IPS-18a (cell line): ENCODE measurements at regions not wholly inside any gene's neighbourhood (a gene's known extent, or its start where the extent isn't known, plus 50 kb on each side); places are given as distances from the start of the nearest gene placed in this dataset.
"Not testable (repeated sequence)": the region's sequence is repeated elsewhere in the genome, so short reads cannot be mapped to it uniquely, and the experiment has no call there.

Source experiments
- H3K27ac ChIP-seq: one replicate; pipeline ENCODE4 v1.5.1; 2013; ENCODE audit warnings: low read length
- H3K27me3 ChIP-seq: one replicate; pipeline ENCODE4 v1.6.1; 2013; ENCODE audit warnings: mild to moderate bottlenecking, low read length; ENCODE audit not compliant: control insufficient read depth, insufficient read depth
- H3K36me3 ChIP-seq: one replicate; pipeline ENCODE4 v1.6.1; 2013; ENCODE audit warnings: low read depth, low read length; ENCODE audit not compliant: control insufficient read depth
- H3K4me1 ChIP-seq: one replicate; pipeline ENCODE4 v1.6.1; 2013; ENCODE audit warnings: low read depth, low read length; ENCODE audit not compliant: control insufficient read depth
- H3K4me3 ChIP-seq: one replicate; pipeline ENCODE4 v1.5.1; 2013; ENCODE audit warnings: low read length
- H3K9ac ChIP-seq: one replicate; pipeline ENCODE4 v1.6.1; 2013; ENCODE audit warnings: mild to moderate bottlenecking, low read length, moderate library complexity
- H3K9me3 ChIP-seq: one replicate; pipeline ENCODE4 v1.6.1; 2013; ENCODE audit warnings: low read depth, low read length; ENCODE audit not compliant: control insufficient read depth

GRCh38 chr7:152539190-152539495 lies 103.3 kb upstream of the KMT2C start:
- H3K4me3 ChIP-seq, H3K36me3 ChIP-seq, H3K4me1 ChIP-seq, H3K27ac ChIP-seq, H3K9me3 ChIP-seq, H3K9ac ChIP-seq, H3K27me3 ChIP-seq: not testable (repeated sequence)

- not testable (repeated sequence) for H3K36me3 ChIP-seq, H3K4me1 ChIP-seq, H3K27ac ChIP-seq, H3K4me3 ChIP-seq, H3K9me3 ChIP-seq, H3K27me3 ChIP-seq, H3K9ac ChIP-seq
These were observed 102.8 kb upstream of the KMT2C start for GRCh38 chr7:152538346-152539189.

- H3K9ac ChIP-seq, result no peak overlapping the region
- H3K4me1 ChIP-seq, result peaks cover 2% of the 10 kb centered on the region
- no peaks in the 10 kb centered on the region for H3K27me3 ChIP-seq
- H3K9me3 ChIP-seq, result no peaks in the 10 kb centered on the region
- no peak overlapping the region for H3K4me3 ChIP-seq
- H3K27ac ChIP-seq, result no peak overlapping the region
- H3K36me3 ChIP-seq, result no peaks in the 10 kb centered on the region
These were observed 101.8 kb upstream of the KMT2C start for GRCh38 chr7:152537639-152538038.

GRCh38 chr7:152528612-152529011 lies 92.8 kb upstream of the KMT2C start:
- Histone ChIP-seq H3K4me3 (no peak overlapping the region), H3K9ac (no peak overlapping the region), H3K27me3 (no peaks in the 10 kb centered on the region), H3K9me3 (no peaks in the 10 kb centered on the region), H3K4me1 (no peaks in the 10 kb centered on the region), H3K27ac (no peak overlapping the region), H3K36me3 (no peaks in the 10 kb centered on the region)

GRCh38 chr7:152527610-152528032 lies 91.8 kb upstream of the KMT2C start:
- Histone ChIP-seq H3K27me3 (no peaks in the 10 kb centered on the region), H3K4me1 (peaks cover 4% of the 10 kb centered on the region), H3K27ac (no peak overlapping the region), H3K36me3 (no peaks in the 10 kb centered on the region), H3K9me3 (no peaks in the 10 kb centered on the region), H3K4me3 (no peak overlapping the region), H3K9ac (no peak overlapping the region)

- Histone ChIP-seq H3K4me3 (no peak overlapping the region), H3K4me1 (peaks cover 7% of the 10 kb centered on the region), H3K27ac (no peak overlapping the region), H3K9me3 (peaks cover 5% of the 10 kb centered on the region), H3K9ac (no peak overlapping the region), H3K36me3 (no peaks in the 10 kb centered on the region), H3K27me3 (no peaks in the 10 kb centered on the region)
These were observed 88.1 kb upstream of the KMT2C start for GRCh38 chr7:152523916-152524315.

- H3K27me3 ChIP-seq, result no peaks in the 10 kb centered on the region
- H3K4me1 ChIP-seq, result peaks cover 7% of the 10 kb centered on the region
- H3K9me3 ChIP-seq, result peaks cover 5% of the 10 kb centered on the region
- no peaks in the 10 kb centered on the region for H3K36me3 ChIP-seq
- H3K4me3 ChIP-seq, result no peak overlapping the region
- no peak overlapping the region for H3K9ac ChIP-seq
- H3K27ac ChIP-seq, result no peak overlapping the region
These were observed 86.8 kb upstream of the KMT2C start for GRCh38 chr7:152522571-152523067.

GRCh38 chr7:152521420-152522337 lies 85.9 kb upstream of the KMT2C start:
- peaks cover 5% of the 10 kb centered on the region for H3K9me3 ChIP-seq
- H3K36me3 ChIP-seq, result no peaks in the 10 kb centered on the region
- no peak overlapping the region for H3K9ac ChIP-seq
- H3K4me3 ChIP-seq, result no peak overlapping the region
- no peak overlapping the region for H3K27ac ChIP-seq
- H3K27me3 ChIP-seq, result no peaks in the 10 kb centered on the region
- H3K4me1 ChIP-seq, result peaks cover 7% of the 10 kb centered on the region

GRCh38 chr7:152520861-152521302 lies 85.1 kb upstream of the KMT2C start:
- peaks cover 7% of the 10 kb centered on the region for H3K4me1 ChIP-seq
- H3K4me3 ChIP-seq, result no peak overlapping the region
- H3K27ac ChIP-seq, result no peak overlapping the region
- no peaks in the 10 kb centered on the region for H3K27me3 ChIP-seq
- no peaks in the 10 kb centered on the region for H3K36me3 ChIP-seq
- H3K9ac ChIP-seq, result no peak overlapping the region
- peaks cover 5% of the 10 kb centered on the region for H3K9me3 ChIP-seq

GRCh38 chr7:152519290-152519689 lies 83.5 kb upstream of the KMT2C start:
- Histone ChIP-seq H3K4me1 (peaks cover 7% of the 10 kb centered on the region), H3K27ac (no peak overlapping the region), H3K9ac (no peak overlapping the region), H3K36me3 (no peaks in the 10 kb centered on the region), H3K27me3 (no peaks in the 10 kb centered on the region), H3K4me3 (no peak overlapping the region), H3K9me3 (peaks cover 5% of the 10 kb centered on the region)

- H3K9ac ChIP-seq, result no peak overlapping the region
- H3K36me3 ChIP-seq, result no peaks in the 10 kb centered on the region
- H3K27ac ChIP-seq, result no peak overlapping the region
- peaks cover 5% of the 10 kb centered on the region for H3K9me3 ChIP-seq
- H3K27me3 ChIP-seq, result no peaks in the 10 kb centered on the region
- H3K4me1 ChIP-seq, result no peaks in the 10 kb centered on the region
- H3K4me3 ChIP-seq, result no peak overlapping the region
These were observed 80.4 kb upstream of the KMT2C start for GRCh38 chr7:152516216-152516615.
